HG02885 (cell line): ENCODE measurements at regions not wholly inside any gene's neighbourhood (a gene's known extent, or its start where the extent isn't known, plus 50 kb on each side); places are given as distances from the start of the nearest gene placed in this dataset.

Experiments used
- ATAC-seq: cut with Tn5 transposase; IDR thresholded peaks from one replicate; pipeline ENCODE4 v1.9.1; 2021; ENCODE audit warnings: mild to moderate bottlenecking; ENCODE audit not compliant: unreplicated experiment, poor library complexity

DNA sequence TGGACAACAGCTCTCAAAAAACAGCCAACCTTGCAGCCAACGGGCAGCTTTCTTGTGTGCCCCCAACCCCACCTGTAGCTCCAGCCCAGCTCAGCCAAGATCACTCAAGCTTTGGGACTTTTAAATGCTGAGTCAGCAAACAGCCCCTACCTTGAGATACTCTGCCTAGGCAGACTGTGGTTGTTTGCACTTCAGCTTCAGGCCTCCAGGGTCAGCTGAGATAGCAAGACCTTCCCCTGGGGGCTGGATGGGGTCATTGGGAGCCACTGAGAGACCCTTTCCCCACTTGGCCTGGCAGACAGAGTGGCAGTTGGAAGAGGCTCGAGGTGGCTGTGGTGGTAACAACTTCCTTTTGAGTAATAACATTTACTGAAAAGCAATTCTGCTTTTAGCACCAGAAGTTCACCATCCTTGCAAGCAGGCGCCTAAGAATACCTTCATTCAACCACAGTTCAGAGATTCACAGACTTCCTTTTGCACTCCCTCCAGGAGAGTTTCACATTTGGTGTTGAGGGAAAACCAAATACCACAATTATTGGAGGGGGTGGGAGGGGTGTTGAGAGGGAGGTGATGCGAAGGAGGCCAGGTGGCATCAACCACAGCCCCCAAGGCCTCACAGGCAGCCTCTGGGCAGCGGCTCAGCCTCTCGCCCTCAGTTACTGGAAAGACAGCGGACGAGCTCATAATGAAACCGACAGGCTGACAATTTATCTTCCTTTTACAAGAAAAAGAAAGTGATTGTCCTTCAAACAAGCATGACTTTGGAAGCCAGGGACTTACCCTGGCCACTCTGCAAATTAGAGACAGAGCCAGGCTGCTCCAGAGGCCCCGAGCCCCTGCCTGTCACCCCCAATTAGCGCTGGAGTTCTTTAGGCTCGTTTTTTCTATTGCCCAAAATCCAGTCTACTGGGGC lies 148.1 kb downstream of the CEBPB start:
- peak; percentile 67 for ATAC-seq

DNA sequence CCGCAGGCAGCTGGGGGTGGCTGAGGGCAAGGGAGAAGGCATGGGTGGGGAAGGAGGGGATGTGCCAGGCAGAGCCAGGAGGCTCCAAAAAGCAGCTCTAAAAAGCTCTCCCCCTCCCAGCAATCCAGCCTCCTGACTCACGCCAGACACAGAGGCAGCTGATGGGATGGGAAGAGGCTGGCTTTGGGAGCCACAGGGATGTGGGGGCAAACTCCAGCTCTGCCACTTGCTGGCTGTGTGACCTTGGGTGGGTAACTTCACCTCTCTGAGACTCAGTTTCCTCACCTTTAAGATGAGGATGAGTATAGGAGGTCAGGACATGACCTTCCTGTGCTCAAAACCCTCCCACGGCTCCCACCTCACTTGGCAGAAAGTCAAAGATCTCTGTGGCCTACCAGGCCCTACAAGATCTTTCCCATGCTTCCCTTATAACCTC lies 148.9 kb downstream of the CEBPB start:
- ATAC-seq: no peak

- no peak for ATAC-seq
These were observed 149.9 kb downstream of the CEBPB start for GRCh38 chr20:50340541-50340940.

GRCh38 chr20:50341050-50341449 lies 150.4 kb downstream of the CEBPB start:
- no peak for ATAC-seq

DNA sequence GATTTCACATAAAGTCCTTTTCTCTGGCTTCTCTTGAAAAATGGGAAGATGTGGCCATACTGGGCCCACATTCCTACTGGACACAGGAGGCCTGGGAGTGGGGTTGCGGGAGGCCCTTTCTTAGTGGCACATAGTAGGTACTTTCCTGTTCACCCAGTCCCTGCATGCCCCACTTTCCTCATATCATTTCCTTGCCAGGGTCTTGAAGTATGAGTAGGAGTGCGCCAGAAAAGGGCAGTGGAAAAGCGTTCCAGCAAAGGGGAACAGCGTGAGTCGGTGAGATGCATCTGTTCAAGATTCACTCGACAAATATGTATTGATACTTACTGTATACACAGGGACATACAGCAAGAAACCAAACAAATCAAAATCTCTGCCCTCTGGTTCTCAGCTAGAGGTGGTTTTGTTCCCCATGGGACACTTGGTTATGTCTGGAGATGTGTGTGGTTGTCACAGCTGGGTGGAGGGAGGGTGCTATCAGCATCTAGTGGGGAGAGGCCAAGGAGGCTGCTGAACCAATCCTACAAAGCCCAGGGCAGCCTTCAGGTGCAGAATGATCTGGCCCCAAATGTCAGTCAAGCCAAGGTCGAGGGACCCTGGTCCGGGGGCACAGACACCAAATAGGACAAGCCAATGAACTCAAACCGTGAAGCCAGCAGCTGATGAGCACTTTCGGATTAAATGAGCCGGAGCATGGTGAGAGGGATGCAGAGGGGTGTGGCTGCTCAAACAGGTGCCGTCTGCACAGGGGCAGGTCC lies 151.4 kb downstream of the CEBPB start:
- ATAC-seq: no peak

GRCh38 chr20:50342638-50343102 lies 152.0 kb downstream of the CEBPB start:
- ATAC-seq: no peak

GRCh38 chr20:50343125-50343489 lies 152.5 kb downstream of the CEBPB start:
- ATAC-seq: no peak

DNA sequence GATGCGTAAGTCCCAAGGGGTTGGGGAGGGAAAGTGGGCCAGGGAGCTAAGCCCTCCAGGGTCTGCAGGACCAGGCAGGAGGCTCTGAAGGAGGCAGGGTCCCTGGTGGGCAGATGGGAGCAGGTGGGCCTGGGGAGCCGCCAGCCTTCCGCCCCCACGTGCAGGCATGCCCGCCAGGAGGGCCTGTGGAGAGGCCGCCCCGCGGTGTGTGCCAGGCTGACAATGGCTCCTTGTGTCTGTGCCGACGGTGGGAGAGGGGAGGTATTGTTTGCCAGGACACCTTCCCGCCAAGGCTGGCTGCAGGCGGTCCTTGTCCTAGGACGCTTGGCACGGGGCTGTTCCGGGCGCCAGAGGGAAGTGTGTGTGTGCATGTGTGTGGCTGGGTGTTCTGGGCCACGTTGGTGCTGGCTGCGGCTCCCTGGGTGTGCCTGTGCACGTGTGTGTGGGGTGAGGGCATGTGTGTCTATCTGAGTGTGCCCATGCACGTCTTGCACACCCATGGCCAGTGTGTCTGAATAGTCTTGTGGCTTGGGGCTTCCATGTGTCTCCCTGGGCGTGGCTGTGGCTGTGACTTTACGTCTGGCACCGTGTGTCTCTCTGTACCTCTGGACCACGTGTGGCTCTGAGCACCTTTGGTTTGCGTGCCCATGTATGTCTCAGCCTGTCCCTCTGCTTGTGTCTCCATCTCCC lies 153.0 kb downstream of the CEBPB start:
- ATAC-seq: no peak

- no peak for ATAC-seq
These were observed 153.8 kb downstream of the CEBPB start for GRCh38 chr20:50344232-50345071.

- no peak for ATAC-seq
These were observed 155.2 kb downstream of the CEBPB start for GRCh38 chr20:50345712-50346373.

GRCh38 chr20:50346374-50347283 lies 156.0 kb downstream of the CEBPB start:
- no peak for ATAC-seq

DNA sequence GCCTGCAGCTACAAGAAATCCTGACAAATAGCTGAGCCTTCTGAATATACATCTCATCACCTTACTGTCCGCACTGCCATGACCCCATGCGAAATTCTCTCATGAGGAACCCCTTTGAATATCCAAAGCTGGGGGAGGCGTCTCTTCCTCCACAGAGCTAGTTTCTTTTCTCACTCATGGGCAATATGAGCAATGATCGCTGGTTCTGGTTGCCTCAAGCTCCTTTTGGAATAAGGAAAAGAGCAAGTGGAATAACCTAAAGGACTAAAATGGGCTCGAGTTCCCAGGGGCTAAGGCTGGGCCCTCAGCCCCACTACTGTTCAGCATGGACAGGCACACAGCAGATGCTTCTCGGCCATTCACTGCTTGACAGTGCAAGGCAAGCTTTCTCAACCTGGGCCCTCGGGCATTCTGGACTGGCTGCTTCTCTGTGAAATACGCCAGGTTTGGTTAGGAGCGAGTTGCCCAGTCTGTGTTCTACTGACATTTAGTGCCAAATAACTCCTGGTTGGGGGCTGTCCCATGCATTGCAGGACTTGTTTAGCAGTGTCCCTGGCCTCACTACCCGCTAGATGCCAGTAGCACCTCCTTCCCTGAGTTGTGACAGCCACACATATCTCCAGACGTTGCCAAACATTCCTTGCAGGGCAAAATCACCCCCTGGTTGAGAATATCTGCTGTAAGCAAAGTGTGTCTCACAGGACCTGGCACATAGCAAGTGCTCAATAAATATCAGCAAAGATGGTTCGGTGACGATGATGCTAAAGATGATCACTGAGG lies 156.8 kb downstream of the CEBPB start:
- ATAC-seq: no peak

GRCh38 chr20:50348096-50348495 lies 157.5 kb downstream of the CEBPB start:
- no peak for ATAC-seq

DNA sequence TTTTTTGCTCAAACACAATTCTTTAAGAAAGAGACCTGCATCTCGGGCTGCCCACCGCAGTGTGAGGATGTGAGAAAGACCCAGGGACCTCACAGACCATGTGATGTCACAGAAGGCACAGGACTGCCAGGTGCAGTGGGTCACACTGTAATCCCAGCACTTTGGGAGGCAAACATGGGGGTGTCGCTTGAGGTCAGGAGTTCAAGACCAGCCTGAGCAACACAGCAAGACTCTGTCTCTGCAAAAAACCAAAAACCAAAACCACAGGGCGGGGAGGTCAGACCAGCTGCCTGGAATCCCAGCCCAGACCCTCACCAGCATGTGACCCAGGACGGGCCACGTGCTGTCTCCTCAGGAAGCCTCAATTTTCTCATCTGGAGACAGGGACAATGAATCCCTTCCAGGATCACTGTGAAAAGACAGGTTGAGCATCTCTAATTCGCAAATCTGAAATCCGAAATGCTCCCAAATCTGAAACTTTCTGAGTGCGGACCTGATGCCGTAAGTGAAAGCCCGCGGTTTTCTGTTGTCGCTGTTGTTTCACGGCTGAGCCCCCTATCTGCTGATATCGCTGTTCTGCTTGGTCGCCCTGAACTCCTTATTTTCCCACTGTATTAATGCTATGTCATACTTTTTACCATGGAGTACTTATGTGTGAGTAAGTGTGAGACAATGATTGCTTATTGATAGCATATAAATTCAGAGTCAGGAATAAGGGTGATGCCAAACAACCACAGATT lies 159.5 kb upstream of the PTPN1 start:
- no peak for ATAC-seq

- no peak for ATAC-seq
These were observed 158.6 kb upstream of the PTPN1 start for GRCh38 chr20:50351541-50351940.

GRCh38 chr20:50353289-50353961 lies 156.8 kb upstream of the PTPN1 start:
- no peak for ATAC-seq
